Anterior cingulate cortex (tissue), 58 donors: ENCODE measurements at regions not wholly inside any gene's neighbourhood (a gene's known extent, or its start where the extent isn't known, plus 50 kb on each side); places are given as distances from the start of the nearest gene placed in this dataset.
A peak's percentile ranks its signal among the peaks of the same experiment; 100 is the strongest.

ENCODE experiments used
- DNase-seq, 58 donors: peaks; one replicate each; lab custom pipeline; 2025; lab: John Stamatoyannopoulos, UW

DNA sequence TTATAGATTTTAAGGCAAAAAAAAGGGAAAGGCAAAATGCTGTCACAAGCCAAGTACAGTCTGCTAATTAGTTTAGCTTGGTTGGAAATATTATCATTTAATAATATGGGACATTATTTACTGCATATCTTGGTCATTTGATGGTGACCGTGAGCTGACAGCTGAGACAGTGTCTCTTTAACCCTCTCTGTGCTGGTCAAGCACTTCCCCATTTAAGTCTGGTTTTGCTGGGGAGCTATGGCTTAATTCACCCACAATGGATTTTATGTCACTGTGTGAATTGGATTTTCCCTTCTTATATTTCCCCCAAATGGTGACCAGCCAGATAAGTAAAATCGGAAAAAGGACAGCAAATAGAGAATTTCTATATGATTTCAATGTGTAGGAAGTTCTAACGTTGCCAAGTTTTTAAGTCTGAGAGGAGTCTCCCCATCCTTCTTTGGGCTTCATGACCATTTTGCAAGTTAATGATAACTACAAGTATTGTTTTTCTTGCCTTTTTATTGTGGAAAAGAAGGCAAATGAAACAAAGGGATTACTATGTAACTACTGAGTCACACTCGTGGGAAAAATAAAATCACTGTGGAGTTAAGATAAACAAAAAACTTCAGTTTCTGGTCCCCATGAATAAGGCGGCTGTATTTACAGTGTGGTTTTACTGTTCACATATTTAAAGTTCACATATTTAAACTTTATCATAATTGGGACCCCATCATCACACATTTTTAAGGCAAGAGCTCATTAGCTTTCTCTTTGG is 373.5 kb downstream of the NR2F2 start:
- DNase-seq = no peak

DNA sequence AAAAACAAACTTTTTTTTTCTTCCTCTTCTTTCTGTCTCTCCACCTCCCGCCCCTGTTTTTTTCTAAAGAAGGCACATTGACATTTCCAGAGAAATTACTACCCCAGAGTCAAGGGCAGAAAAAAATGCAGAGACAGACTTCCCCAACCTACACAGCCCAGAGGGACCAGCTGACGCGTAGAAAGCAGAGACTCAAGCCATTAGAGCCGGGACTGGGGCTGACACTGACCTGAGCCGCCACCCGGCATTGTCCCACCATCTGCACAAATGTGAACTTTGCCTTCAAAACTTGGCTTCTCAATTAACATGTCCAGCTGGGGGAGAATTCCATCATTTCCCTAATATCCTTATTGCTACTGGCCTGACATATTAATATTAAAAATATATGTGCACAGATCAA is 385.6 kb downstream of the NR2F2 start:
- DNase-seq = no peak

DNA sequence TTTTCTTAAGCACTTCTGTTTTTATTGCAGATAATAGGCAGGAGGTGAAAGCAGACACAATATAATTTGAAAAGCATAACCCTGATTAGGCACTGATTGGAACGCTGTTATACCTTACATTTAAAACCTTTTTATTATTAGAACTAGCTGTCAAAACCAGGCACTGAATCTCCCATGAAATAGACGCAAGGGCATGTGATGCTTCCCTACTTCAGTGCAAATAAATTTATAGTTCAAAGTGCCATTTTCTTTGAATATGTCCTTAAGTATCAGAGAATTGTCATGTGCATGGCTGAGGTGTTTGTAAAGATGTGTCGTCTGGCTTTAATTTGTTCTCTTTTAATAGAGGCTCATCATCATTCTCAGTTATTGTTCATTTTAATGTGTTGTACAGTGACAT is 386.0 kb downstream of the NR2F2 start:
- DNase-seq = no peak

DNA sequence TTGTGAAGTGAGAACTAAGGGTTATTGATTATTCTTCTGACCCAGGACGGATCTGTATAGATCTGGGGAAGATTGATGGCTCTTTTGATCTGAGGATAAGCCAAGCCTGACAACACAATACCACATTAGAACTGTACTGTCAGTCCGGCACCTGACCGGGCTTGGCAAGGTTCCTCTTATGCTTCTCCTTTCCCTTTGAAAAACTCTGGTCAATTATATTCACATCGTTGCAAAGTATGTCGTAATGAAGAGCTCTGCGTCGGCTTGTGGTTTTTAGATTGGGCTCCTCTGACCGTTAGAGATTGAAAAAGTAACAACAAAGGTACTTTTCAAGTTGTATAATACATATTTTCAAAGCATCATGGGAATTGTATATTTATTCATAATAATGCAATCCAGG is 389.8 kb downstream of the NR2F2 start:
- no peak for DNase-seq

DNA sequence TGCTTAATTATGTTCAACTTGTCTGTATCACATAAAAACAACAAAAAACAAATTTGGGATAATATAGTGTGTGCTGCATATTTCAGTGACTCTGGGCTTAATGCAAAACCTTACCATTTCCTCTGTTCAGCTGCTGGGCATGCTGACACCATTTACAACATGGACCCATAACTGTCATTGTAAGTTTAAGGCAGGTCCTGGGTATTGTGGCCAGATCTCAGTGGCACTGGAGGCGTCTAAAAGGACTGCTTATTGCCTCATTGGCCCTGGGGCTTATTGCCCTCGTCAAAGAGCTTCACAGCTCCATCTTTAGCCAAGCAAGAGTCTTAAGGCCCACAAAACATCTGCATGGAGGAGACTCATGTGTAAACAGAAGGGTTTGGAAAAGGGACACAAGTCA is 390.2 kb downstream of the NR2F2 start:
- no peak for DNase-seq

DNA sequence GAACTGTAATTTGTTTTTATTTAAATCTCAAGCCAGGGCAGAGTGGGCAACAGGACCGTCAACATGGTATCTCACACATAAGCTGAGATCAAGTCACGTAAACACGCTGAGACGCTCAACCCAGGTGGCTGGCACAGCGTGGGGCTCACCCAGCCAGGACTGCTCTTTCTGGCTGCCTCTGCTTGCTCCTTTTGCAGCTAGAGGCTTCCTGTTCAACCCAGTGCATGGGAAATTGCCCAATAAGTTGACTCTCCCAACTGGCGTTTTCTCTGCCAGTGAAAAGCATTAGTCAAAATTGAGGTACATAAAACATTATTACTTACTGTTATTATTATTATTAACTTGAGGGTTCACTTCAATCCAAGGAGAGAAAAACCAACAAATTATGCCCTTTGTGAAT is 398.1 kb downstream of the NR2F2 start:
- DNase-seq = no peak

DNA sequence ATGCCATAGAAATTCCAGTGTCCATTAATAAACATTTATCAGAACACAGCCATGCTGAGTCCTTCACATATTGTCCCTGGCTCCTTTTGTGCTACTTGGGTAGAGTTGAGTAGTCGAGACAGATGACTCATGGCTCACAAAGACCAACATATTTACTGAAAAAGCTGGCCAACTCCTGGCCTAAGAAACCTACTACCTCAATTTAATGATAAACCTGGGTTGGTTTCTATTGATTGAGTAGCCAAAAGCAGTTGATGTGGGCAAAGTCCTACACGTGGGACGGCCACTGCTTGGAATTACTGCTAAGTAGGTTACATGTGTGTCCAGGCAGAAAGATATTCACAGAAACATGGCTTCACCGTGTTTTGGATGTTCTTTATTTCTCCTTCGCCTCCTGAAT is 402.2 kb downstream of the NR2F2 start:
- no peak for DNase-seq

DNA sequence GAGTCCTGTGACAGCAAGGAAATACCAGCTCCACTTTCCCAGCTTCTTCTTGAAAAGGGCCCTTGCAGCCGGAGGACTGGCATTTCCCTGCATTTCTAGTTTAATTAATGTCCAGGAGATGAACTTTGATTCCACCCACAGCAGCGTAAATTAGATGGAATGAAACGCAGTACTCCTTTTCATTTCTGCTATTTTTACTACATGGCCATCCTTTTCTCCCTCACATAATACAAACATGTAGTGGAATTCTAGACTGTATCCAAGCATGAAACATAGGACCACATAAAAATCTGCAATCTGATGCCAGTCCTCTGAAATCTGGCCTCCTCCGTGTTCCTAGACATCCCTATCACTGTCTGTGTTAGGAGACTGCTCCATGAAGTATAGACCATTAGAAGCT is 403.2 kb downstream of the NR2F2 start:
- DNase-seq = no peak

DNA sequence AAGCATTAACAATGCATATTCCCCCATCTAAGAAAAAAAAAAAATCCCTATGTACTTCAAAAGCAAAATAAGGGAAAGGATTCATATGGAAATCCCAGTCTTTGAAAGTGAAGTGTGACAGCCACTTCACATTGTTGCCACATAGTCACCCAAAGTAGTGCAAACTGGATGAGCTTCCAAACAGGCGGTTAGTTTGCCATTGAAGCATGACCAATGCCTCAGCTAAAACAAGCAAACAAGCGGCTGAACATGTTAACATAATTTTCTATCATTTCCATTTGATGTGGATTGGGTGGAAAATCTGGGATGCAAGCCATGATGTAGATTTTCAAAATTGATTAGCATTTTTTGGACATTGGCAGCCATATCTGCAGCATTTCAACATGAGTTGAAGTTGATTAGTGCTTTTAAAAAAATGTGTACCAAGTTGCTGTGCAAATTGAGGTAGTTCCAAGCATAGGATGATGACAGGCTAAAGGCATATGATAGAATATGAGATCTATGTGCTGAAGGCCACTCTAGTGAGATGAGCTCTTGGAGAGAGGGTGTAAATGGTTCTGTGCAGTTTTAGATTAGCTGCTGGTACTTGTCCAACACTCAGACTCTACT is 405.2 kb downstream of the NR2F2 start:
- DNase-seq = peak in 1 of 58 donors; percentile 2

DNA sequence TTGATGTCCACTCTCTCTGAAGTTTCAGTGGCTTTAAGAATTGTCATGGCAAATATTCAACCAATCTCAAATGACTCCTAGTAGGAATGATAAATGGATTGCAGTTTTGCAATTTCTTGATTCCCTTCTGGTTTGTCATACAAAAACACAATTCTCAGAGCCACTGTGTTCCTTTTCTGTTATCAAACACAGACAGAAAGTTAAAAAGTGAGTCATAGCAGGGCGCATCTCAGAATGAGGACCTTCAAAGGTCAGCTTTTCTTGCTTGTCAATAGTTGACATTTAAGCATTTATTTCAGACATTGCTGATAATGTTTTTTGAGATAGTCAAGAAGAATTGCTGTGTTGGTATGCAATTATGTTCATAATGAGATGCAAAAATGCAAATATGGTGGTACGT is 405.9 kb downstream of the NR2F2 start:
- DNase-seq = no peak

DNA sequence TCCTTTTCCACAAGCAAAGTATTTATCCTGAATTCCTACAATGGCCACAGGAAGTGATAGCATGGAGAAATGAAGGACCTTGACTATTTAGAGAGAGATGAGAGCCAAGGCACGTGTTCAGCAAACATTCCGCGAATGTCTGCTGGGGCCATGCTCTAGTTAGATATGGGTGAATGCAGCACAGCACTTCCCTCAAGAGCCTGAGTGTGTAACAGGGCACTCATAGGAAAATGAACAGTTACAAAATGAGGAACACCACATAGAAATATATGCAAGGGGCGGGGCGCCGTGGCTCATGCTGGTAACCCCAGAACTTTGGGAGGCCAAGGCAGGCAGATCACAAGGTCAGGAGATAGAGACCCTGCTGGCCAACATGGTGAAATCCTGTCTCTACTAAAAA is 406.9 kb downstream of the NR2F2 start:
- DNase-seq = no peak

DNA sequence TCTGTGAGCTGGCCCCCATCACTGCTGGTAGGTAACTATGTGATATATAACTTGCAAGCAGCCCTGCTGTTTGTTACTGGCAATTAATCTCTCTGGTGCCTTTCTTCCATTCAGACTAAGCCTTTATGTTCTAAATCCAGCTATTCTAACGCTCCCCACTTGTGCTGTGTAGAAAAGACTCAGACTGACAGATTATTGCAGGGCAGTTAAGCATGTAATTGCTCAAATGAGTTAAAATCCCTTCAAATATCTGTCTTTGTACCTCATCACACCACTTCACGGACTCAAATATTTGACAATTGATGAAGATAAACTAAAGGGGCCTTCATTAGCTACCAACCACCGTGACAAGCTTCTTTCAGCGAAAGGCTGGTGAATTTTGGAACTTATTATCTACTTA is 416.2 kb downstream of the NR2F2 start:
- no peak for DNase-seq

DNA sequence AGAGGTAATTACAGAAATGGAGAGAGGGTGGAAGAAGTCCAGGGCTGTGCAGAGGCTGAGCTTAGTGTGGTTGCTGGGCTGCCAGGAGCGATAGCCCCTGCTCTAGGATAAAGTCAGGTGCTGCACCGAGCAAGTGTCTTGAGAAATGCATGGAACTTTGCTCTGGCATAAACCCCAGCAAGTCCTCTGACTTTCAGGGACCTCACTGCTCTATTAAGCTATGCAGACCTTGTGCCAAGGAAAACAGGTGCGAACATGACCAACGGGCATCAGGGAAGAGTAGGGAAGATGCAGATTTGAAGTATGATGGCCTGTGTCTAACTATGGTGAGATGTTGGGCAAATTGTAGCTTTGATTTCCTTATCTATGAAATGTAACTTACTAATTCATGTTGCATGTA is 416.8 kb downstream of the NR2F2 start:
- no peak for DNase-seq

DNA sequence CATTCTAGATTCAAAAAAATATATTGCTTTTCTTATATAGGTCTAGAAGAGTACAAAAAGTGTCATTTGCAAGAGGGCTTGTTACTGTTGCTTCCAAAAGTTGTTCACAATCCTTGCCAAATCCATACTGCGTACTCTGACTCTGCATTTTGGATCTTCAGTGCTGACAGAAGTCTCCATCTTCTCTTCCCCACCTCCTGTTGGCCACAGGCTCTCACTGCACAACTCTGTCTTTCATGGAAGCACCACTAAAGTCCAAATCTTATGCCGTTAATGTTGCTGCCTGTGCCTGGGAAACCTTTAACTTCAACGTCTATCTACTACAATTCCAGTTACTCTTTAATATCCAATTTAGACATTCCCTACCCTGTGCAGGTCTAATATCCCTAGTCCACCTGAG is 419.9 kb downstream of the NR2F2 start:
- DNase-seq = no peak

DNA sequence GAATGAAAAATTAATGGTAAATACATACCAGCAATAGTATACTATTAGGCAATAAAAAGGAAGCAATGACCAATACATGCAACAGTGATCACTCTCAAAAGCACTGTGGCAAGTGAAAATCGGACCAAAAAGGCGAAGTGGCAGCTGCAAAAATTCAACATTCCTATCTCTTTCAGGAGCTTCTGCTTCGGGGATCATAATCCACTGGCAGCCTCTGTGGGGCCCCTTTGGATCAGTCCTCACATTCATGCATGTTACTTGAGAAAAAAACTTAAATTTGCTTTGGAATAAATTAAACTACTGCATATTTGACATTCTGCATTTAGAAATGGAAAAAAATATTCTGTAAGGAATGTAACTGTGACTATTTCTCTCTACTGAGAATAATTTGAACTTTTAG is 425.6 kb downstream of the NR2F2 start:
- no peak for DNase-seq

DNA sequence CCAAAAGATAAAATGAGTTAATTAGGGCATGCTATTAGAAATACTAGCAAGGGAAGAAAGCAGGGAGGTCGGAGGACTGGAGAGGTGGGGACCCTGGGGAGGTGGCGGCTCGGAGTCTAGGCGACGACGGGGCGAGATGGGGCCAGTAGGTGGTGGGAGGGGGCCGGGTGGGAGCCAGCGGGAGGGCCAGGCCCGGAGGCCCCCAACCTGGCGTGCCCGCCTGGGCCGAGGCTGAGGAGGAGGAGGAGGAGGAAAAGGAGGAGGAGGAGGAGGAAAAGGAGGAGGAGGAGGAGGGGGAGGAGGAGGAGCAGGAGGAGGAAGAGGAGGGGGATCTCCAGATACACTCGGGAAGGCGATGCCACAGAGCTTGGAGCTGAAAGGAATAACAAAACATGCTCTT is 426.2 kb downstream of the NR2F2 start:
- DNase-seq = no peak

DNA sequence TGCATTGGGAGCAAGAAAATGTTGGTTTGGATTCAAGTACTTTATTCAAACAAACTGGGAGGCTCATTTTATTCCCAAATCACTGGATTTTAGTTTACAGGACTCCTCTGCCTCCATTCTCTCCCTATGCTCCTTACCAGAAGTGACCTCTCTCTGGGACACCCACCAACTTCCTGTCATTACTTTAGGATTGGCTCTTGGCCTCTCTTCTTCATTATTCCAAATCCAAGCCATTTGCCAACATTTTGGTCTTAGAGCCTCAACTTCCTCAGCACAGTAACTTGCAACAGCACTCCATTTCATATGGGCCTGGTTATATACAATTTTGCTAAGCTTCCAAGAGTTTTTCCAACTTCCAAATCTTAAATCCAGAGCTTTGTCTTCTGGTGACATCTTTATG is 432.1 kb downstream of the NR2F2 start:
- no peak for DNase-seq

DNA sequence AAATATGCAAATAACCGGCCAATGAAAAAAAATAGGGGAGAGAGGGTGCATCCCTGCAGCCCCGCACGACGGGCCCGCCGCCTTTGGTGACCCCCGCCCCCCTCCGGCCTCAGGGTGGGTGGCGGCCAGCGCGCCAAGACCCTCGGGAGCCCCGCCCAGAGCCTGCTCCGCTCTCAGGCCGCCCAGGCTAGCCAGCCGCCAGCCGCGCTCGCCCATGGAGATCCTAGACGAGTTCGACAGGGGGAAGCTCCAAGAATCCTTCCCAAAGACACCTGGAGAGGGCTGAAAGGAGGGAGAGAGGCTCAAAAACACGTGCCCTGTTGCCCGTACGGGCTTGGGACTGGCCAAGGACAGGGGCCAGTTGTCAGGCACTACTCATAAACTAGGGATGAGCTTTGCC is 434.0 kb downstream of the NR2F2 start:
- no peak for DNase-seq

DNA sequence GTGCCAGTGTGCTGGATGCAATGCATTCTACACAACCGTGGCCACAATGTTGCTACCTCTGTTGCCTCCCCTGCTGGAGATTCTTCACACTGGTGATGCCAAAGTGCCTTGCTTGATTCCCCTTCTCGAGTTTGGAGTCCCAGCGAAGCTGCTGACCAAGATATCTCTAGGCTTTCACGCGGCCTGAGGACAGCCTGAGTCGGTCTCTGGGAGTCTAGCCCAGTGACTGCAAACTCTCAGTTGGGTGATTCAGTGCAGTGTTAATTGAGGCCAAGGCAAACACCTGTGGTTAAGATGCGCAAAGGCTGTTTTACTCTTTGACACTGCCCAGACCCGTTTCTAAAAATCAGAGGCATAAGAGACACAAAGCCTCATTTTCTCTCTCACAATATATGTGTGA is 434.4 kb downstream of the NR2F2 start:
- no peak for DNase-seq

DNA sequence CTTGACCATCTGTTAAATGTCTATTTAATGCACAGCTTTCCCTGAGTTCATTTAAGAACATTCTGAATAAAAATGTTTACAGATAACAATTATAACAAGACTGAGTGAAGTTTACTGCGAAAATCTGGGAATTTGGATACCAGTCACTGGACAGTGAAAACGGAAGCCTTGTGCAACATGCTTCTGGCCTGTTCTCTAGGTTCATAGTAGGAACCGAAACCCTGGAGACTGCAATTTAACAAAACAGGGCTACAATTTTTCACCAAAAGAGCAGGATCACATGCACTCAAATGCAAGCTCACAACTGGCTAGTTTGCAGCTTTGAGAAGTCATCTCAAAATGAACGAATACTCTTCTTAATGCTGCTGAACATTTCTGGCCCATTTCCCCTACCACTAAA is 435.9 kb downstream of the NR2F2 start:
- no peak for DNase-seq

DNA sequence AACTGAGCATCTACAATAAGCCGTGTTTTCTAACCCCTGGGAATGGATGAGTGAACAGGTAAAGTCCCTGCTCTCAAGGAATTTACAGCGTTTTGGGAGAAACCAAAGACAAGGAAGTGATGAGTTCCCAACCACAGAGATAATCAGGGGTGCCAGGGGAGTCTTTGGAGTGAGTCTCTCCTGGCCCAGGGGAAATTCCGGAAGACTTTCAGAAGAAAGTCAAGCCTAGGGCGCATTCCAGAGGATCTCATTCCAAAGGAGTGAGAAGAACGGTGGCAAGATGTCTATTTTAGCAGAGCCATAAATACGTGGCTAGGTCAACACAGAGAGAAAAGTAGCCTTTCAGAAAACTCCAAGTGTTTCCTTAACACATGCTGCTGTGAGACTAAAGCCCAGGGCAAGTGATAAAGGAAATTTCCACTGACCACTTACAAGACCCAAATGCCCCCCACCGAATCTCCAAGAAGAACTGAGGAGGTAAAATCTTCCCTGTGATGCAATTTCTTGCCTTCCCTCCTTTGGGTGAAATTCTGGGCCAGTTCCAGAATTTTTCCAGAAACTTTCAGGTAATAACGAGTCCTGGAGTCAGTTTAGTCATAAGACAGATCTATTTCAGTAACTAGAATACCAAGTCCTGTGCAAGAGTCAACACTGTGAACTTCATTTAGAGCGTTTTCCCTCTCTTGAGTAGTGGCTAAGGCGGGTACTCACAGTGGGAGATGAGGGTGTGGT is 437.4 kb downstream of the NR2F2 start:
- DNase-seq = no peak

DNA sequence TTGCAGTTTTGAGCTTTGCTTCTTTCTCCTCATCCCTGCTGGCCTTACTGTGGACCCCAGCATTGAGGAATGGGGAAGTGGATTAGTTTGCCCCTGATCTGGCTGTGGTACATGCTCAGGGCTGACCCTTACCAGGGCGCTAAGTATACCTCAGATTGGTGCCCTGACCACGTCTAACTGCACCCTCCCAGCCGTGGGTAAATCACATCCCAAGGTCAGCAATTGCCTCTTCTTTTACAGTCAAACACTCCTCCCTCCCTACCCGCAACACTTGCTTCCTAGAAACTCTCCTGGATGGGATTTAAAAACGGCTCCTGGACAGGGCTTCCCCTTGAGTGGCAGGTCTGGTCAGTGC is 437.9 kb downstream of the NR2F2 start:
- no peak for DNase-seq
